ENCODE measurements at regions not wholly inside any gene's neighbourhood (a gene's known extent, or its start where the extent isn't known, plus 50 kb on each side); places are given as distances from the start of the nearest gene placed in this dataset.

DNA sequence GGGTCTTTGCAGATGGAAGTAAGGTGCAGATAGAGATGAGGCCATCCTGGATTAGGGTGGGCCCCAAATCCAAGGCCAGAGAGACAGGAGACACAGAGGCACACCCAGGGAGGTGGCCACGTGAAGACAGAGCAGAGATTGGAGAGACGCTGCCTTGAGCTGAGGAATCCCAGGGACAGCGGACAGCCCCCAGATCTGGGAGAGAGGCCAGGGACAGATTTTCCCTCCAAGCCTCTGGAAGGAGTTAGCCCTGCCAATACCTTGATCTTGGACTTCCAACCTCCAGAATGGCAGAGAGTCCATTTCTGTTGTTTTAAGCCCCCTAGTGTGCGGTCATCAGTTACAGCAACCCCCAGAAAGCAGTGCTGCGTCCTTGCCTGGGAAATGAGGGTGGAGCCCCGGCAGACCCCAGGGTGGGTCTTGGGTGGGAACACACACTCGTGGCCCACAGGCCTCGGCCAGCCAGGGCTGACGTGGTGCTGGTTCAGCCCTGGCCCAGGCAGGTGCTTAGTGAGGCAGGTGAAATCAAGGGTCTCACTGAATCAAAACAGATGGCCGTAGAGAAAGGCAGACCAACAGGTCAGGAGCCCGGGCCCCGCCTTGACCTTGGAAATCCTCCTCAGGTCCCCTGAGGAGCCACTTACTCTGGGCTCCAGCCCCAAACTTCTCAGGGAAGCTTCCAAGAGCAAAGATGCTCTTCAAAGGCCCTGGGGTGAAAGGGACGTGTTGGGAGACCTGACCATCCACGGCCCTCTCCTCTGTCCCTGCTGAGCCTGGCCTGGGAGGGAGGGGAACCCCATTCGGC, 169.3 kb downstream of the RBFOX3 start:
- no peak overlapping the region for H3K27ac Mint-ChIP-seq
- H3K14ac ChIP-seq (ENCODE audit: insufficient read depth, low read length), result no peak overlapping the region
- no peak overlapping the region for H4K91ac ChIP-seq (ENCODE audit: insufficient read length, low read depth, low read length)
- DNase-seq, result no peak
- H3K4me1 Mint-ChIP-seq, result no peaks in the 10 kb centered on the region; a peak in 1 of 4 replicates
- no peak overlapping the region for H3K9ac ChIP-seq (ENCODE audit: extremely low read depth, insufficient read length, low read length)
- no peaks in the 10 kb centered on the region; a peak in 1 of 5 replicates for H3K9me3 Mint-ChIP-seq
- no CpG with 5 or more reads among the region's 15 CpGs for WGBS (ENCODE audit: extremely low coverage, insufficient read length, low lambda C conversion rate)
- no peak overlapping the region for H2AFZ ChIP-seq (ENCODE audit: low read length)
- H3K36me3 Mint-ChIP-seq (ENCODE audit: insufficient read depth in 1 of 3, low read depth in 3 of 3), result no peaks in the 10 kb centered on the region
- H3K23me2 ChIP-seq (ENCODE audit: insufficient read length, low read depth, low read length, poor library complexity, severe bottlenecking), result no peaks in the 10 kb centered on the region
- H3K79me1 ChIP-seq (ENCODE audit: insufficient read depth, low read depth, low read length, poor library complexity, severe bottlenecking), result no peaks in the 10 kb centered on the region
- H3K23ac ChIP-seq (ENCODE audit: insufficient read length, low read depth, low read length), result no peak overlapping the region
- no peak overlapping the region for H2BK15ac ChIP-seq (ENCODE audit: low read depth, low read length)
- H3K27ac ChIP-seq (ENCODE audit: insufficient read length, low read depth, low read length), result no peak overlapping the region
- H2BK20ac ChIP-seq (ENCODE audit: low read depth, low read length, poor library complexity, severe bottlenecking), result no peak overlapping the region
- no peaks in the 10 kb centered on the region for H4K20me1 ChIP-seq (ENCODE audit: control insufficient read depth, insufficient read depth, insufficient read length)
- no peak overlapping the region for H2BK5ac ChIP-seq (ENCODE audit: insufficient read length, low read length)
- H3K27me3 Mint-ChIP-seq (ENCODE audit: low read depth), result peaks cover 5% of the 10 kb centered on the region
- no peak overlapping the region for H2AK5ac ChIP-seq (ENCODE audit: insufficient read length, low read length)
- no peak overlapping the region for H4K5ac ChIP-seq (ENCODE audit: insufficient read length, low read depth, low read length)
- no peaks in the 10 kb centered on the region for H3K4me1 ChIP-seq (ENCODE audit: insufficient read depth, low read length)
- no peak overlapping the region for H2BK120ac ChIP-seq (ENCODE audit: low read depth, low read length, poor library complexity, severe bottlenecking)
- H3K4me2 ChIP-seq (ENCODE audit: insufficient read depth, insufficient read length, low read length), result no peak overlapping the region
- no peak overlapping the region for H3K4ac ChIP-seq (ENCODE audit: low read depth, low read length)
- no peak overlapping the region for H3K56ac ChIP-seq (ENCODE audit: insufficient read length, low read depth, low read length)
- no peaks in the 10 kb centered on the region for H3K9me3 ChIP-seq (ENCODE audit: control insufficient read depth, low read depth, low read length)
- TF ChIP-seq, protein P1, sequence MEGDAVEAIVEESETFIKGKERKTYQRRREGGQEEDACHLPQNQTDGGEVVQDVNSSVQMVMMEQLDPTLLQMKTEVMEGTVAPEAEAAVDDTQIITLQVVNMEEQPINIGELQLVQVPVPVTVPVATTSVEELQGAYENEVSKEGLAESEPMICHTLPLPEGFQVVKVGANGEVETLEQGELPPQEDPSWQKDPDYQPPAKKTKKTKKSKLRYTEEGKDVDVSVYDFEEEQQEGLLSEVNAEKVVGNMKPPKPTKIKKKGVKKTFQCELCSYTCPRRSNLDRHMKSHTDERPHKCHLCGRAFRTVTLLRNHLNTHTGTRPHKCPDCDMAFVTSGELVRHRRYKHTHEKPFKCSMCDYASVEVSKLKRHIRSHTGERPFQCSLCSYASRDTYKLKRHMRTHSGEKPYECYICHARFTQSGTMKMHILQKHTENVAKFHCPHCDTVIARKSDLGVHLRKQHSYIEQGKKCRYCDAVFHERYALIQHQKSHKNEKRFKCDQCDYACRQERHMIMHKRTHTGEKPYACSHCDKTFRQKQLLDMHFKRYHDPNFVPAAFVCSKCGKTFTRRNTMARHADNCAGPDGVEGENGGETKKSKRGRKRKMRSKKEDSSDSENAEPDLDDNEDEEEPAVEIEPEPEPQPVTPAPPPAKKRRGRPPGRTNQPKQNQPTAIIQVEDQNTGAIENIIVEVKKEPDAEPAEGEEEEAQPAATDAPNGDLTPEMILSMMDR (conservative IDR thresholded peaks at IDR 0.05), result no peak
- no peak overlapping the region for H3T11ph ChIP-seq (ENCODE audit: low read length)
- no peaks in the 10 kb centered on the region for H3K79me2 ChIP-seq (ENCODE audit: insufficient read depth, low read length)
- H3K27me3 ChIP-seq (ENCODE audit: insufficient read depth, low read length), result no peaks in the 10 kb centered on the region
- H4K8ac ChIP-seq (replicated peaks; ENCODE audit: insufficient read length, low read depth, low read length), result no peak overlapping the region
- no peak overlapping the region for H2BK12ac ChIP-seq (ENCODE audit: insufficient read length, low read depth, low read length)
- no peak overlapping the region for H3K18ac ChIP-seq (ENCODE audit: insufficient read length, low read depth, low read length)
- H3K4me3 Mint-ChIP-seq, result no peak overlapping the region

Data from H9 (cell line).